Cardiac muscle cell (in vitro differentiated cells and primary cell): ENCODE measurements at regions not wholly inside any gene's neighbourhood (a gene's known extent, or its start where the extent isn't known, plus 50 kb on each side); places are given as distances from the start of the nearest gene placed in this dataset.

ENCODE experiments used
- DNase-seq, 2 donors: peaks; one replicate each; pipeline versions ENCODE4 v3.0.0 to v3.0.0-alpha.2; 2010 to 2017; ENCODE audit warnings: low read depth in 1 of 2, low spot score in 1 of 2
- H3K27ac ChIP-seq: fragments of 200-600 bp; sonication (generic); 2 replicates; pipeline ENCODE4 v1.5.1; 2016
- H3K27me3 ChIP-seq: fragments of 200-600 bp; sonication (generic); 2 replicates; pipeline ENCODE4 v1.6.0; 2016; ENCODE audit warnings: control low read depth
- H3K36me3 ChIP-seq: fragments of 200-600 bp; sonication (generic); 2 replicates; pipeline ENCODE4 v1.5.1; 2016; ENCODE audit warnings: control low read depth
- H3K4me1 ChIP-seq: fragments of 200-600 bp; sonication (generic); 2 replicates; pipeline ENCODE4 v1.8.1; 2017; ENCODE audit warnings: low read depth, mild to moderate bottlenecking, mixed run types
- H3K4me3 ChIP-seq: fragments of 200-600 bp; sonication (generic); 2 replicates; pipeline ENCODE4 v1.5.1; 2016; ENCODE audit warnings: mild to moderate bottlenecking
- H3K9me3 ChIP-seq: fragments of 200-600 bp; sonication (generic); 2 replicates; pipeline ENCODE4 v1.5.1; 2017; ENCODE audit warnings: low read depth, mild to moderate bottlenecking, control low read depth
- CTCF ChIP-seq: IDR thresholded peaks from 2 replicates; pipeline ENCODE4 v1.5.1; 2012; ENCODE audit warnings: low read depth, mild to moderate bottlenecking, low read length

- TF ChIP-seq CTCF: no peak
- no peak for DNase-seq
Observed at GRCh38 chr6:90787446-90787845, 200.6 kb upstream of the MAP3K7 start.

GRCh38 chr6:90780778-90781177 is 193.9 kb upstream of the MAP3K7 start:
- no peaks in the 10 kb centered on the region for H3K9me3 ChIP-seq
- no peaks in the 10 kb centered on the region for H3K27me3 ChIP-seq
- no peak for TF ChIP-seq CTCF
- no peak overlapping the region for H3K4me3 ChIP-seq
- no peaks in the 10 kb centered on the region for H3K36me3 ChIP-seq
- H3K4me1 ChIP-seq: no peaks in the 10 kb centered on the region
- no peak for DNase-seq
- H3K27ac ChIP-seq: no peak overlapping the region

More at GRCh38 chr6:90787446-90787845, 200.6 kb upstream of the MAP3K7 start:
- H3K4me3 ChIP-seq: no peak overlapping the region
- no peaks in the 10 kb centered on the region for H3K36me3 ChIP-seq
- H3K9me3 ChIP-seq: no peaks in the 10 kb centered on the region
- peaks cover 18% of the 10 kb centered on the region for H3K4me1 ChIP-seq
- no peaks in the 10 kb centered on the region for H3K27me3 ChIP-seq
- H3K27ac ChIP-seq: no peak overlapping the region

GRCh38 chr6:90780141-90780540 is 193.3 kb upstream of the MAP3K7 start:
- Histone ChIP-seq H3K27me3 (no peaks in the 10 kb centered on the region), H3K36me3 (no peaks in the 10 kb centered on the region), H3K4me1 (no peaks in the 10 kb centered on the region), H3K27ac (no peak overlapping the region), H3K9me3 (no peaks in the 10 kb centered on the region), H3K4me3 (no peak overlapping the region)
- no peak for DNase-seq
- TF ChIP-seq CTCF: no peak

GRCh38 chr6:90778417-90779203 is 191.7 kb upstream of the MAP3K7 start:
- no peaks in the 10 kb centered on the region for H3K4me1 ChIP-seq

GRCh38 chr6:90770778-90771177 is 183.9 kb upstream of the MAP3K7 start:
- no peak for DNase-seq
- no peaks in the 10 kb centered on the region for H3K36me3 ChIP-seq
- no peak for TF ChIP-seq CTCF
- no peak overlapping the region for H3K4me3 ChIP-seq
- no peaks in the 10 kb centered on the region for H3K4me1 ChIP-seq
- no peak overlapping the region for H3K27ac ChIP-seq
- H3K27me3 ChIP-seq: no peaks in the 10 kb centered on the region
- no peaks in the 10 kb centered on the region for H3K9me3 ChIP-seq

More at GRCh38 chr6:90778417-90779203, 191.7 kb upstream of the MAP3K7 start:
- DNase-seq: no peak
- no peaks in the 10 kb centered on the region for H3K27me3 ChIP-seq
- H3K4me3 ChIP-seq: no peak overlapping the region
- H3K9me3 ChIP-seq: no peaks in the 10 kb centered on the region
- no peak for TF ChIP-seq CTCF
- no peaks in the 10 kb centered on the region for H3K36me3 ChIP-seq
- H3K27ac ChIP-seq: no peak overlapping the region
